Neural cell (in vitro differentiated cells): ENCODE measurements at regions not wholly inside any gene's neighbourhood (a gene's known extent, or its start where the extent isn't known, plus 50 kb on each side); places are given as distances from the start of the nearest gene placed in this dataset.

Source experiments
- H2AFZ ChIP-seq: fragments of 200-600, 300-800 bp; sonication (generic), shearing (Covaris generic); 2 replicates; pipeline ENCODE4 v1.6.0; 2014; ENCODE audit warnings: low read depth, mild to moderate bottlenecking, antibody characterized with exemption, low read length, moderate library complexity
- H3F3A ChIP-seq: fragments of 200-600 bp; shearing (Covaris generic); 2 replicates; pipeline ENCODE4 v1.6.1; 2016; ENCODE audit warnings: mild to moderate bottlenecking, moderate library complexity, mixed read lengths, antibody characterized with exemption, low read length; ENCODE audit not compliant: insufficient read depth, poor library complexity, severe bottlenecking
- H3K27ac ChIP-seq: fragments of 200-600, 300-800 bp; sonication (generic), shearing (Covaris generic); 2 replicates; pipeline ENCODE4 v1.5.1; 2014; ENCODE audit warnings: mild to moderate bottlenecking, low read length, moderate library complexity
- H3K27me3 ChIP-seq: fragments of 300-800, 200-600 bp; sonication (generic), shearing (Covaris generic); 2 replicates; pipeline ENCODE4 v1.6.0; 2014; ENCODE audit warnings: mild to moderate bottlenecking, low read depth, low read length, moderate library complexity; ENCODE audit not compliant: insufficient read depth
- H3K36me3 ChIP-seq: fragments of 300-800, 200-600 bp; sonication (generic), shearing (Covaris generic); 2 replicates; pipeline ENCODE4 v1.5.1; 2014; ENCODE audit warnings: mild to moderate bottlenecking, antibody characterized with exemption, low read length, moderate library complexity; ENCODE audit not compliant: insufficient read depth
- H3K4me2 ChIP-seq: fragments of 300-800, 200-600 bp; sonication (generic), shearing (Covaris generic); 2 replicates; pipeline ENCODE4 v1.6.0; 2014; ENCODE audit warnings: mild to moderate bottlenecking, low read length
- H3K4me3 ChIP-seq: fragments of 300-800, 200-600 bp; sonication (generic), shearing (Covaris generic); 2 replicates; pipeline ENCODE4 v1.5.1; 2014; ENCODE audit warnings: mild to moderate bottlenecking, low read length, moderate library complexity
- H3K79me2 ChIP-seq: fragments of 200-600 bp; shearing (Covaris generic); replicated peaks from 2 replicates; pipeline ENCODE4 v1.6.0; 2014; ENCODE audit warnings: mild to moderate bottlenecking, low read length, moderate library complexity; ENCODE audit not compliant: insufficient read depth
- H3K9ac ChIP-seq: fragments of 300-800, 200-600 bp; sonication (generic), shearing (Covaris generic); 2 replicates; pipeline ENCODE4 v1.6.1; 2016; ENCODE audit warnings: mild to moderate bottlenecking, low read length, mixed read lengths
- H3K9me2 ChIP-seq: fragments of 200-600 bp; shearing (Covaris generic); 2 replicates; pipeline ENCODE4 v1.6.1; 2016; ENCODE audit warnings: mild to moderate bottlenecking, low read length, mixed read lengths; ENCODE audit not compliant: insufficient read depth
- H3K9me3 ChIP-seq: fragments of 200-600, 300-800 bp; sonication (generic), shearing (Covaris generic); 2 replicates; pipeline ENCODE4 v1.6.1; 2016; ENCODE audit warnings: mild to moderate bottlenecking, mixed run types, low read length, moderate library complexity, mixed read lengths
- H4K20me1 ChIP-seq: fragments of 200-600 bp; shearing (Covaris generic); 2 replicates; pipeline ENCODE4 v1.6.1; 2016; ENCODE audit warnings: mild to moderate bottlenecking, mixed run types; ENCODE audit not compliant: insufficient read depth
- EP300 ChIP-seq: fragments of 450-650 bp; conservative IDR thresholded peaks from 2 replicates; pipeline ENCODE4 v1.6.1; 2014; ENCODE audit warnings: antibody characterized with exemption, mild to moderate bottlenecking, moderate library complexity; ENCODE audit not compliant: poor library complexity, severe bottlenecking
- EZH2 ChIP-seq: fragments of 200-600, 300-800 bp; shearing (Covaris generic), sonication (generic); IDR thresholded peaks from 2 replicates; pipeline ENCODE4 v1.6.1; 2014; ENCODE audit warnings: antibody characterized with exemption, low read length, borderline replicate concordance, mild to moderate bottlenecking; ENCODE audit not compliant: insufficient read depth, poor library complexity, severe bottlenecking
- MXI1 ChIP-seq: fragments of 450-650 bp; conservative IDR thresholded peaks from 2 replicates; pipeline ENCODE4 v1.6.1; 2014; ENCODE audit warnings: antibody characterized with exemption, mild to moderate bottlenecking; ENCODE audit not compliant: poor library complexity, severe bottlenecking
- POLR2AphosphoS5 ChIP-seq: IDR thresholded peaks from 2 replicates; pipeline ENCODE4 v1.6.1; 2012
- RAD21 ChIP-seq: fragments of 450-650 bp; conservative IDR thresholded peaks from 2 replicates; pipeline ENCODE4 v1.6.1; 2014; ENCODE audit warnings: antibody characterized with exemption, mild to moderate bottlenecking, moderate library complexity
- SMC3 ChIP-seq: fragments of 450-650 bp; conservative IDR thresholded peaks from 2 replicates; pipeline ENCODE4 v1.6.1; 2014; ENCODE audit warnings: antibody characterized with exemption, mild to moderate bottlenecking, moderate library complexity; ENCODE audit not compliant: poor library complexity
- TAF1 ChIP-seq: IDR thresholded peaks from 2 replicates; pipeline ENCODE4 v1.6.1; 2012; ENCODE audit warnings: low read depth
- TF ChIP-seq, protein P1 (sequence below): fragments of 450-650 bp; IDR thresholded peaks from 2 replicates; pipeline ENCODE4 v1.5.1; 2014; ENCODE audit warnings: antibody characterized with exemption, mild to moderate bottlenecking, moderate library complexity; ENCODE audit not compliant: poor library complexity, severe bottlenecking
- TF ChIP-seq, protein P2 (sequence below): IDR thresholded peaks from 2 replicates; pipeline ENCODE4 v1.6.1; 2012; ENCODE audit warnings: borderline replicate concordance

GRCh38 chr10:31120392-31120791 is 88.7 kb upstream of the ZNF438 start:
- H3K36me3 ChIP-seq: no peaks in the 10 kb centered on the region
- H3K9ac ChIP-seq: no peak overlapping the region
- H3K4me3 ChIP-seq: no peak overlapping the region
- no peaks in the 10 kb centered on the region for H4K20me1 ChIP-seq
- TF ChIP-seq EP300: no peak
- H3K27ac ChIP-seq: no peak overlapping the region
- no peak overlapping the region for H3K4me2 ChIP-seq
- H3K27me3 ChIP-seq: no peaks in the 10 kb centered on the region
- no peaks in the 10 kb centered on the region for H3K79me2 ChIP-seq
- no peaks in the 10 kb centered on the region for H3K9me3 ChIP-seq
- no peak overlapping the region for H2AFZ ChIP-seq
- H3F3A ChIP-seq: no peaks in the 10 kb centered on the region
- H3K9me2 ChIP-seq: no peaks in the 10 kb centered on the region

GRCh38 chr10:31120961-31121685 is 89.5 kb upstream of the ZNF438 start:
- no peaks in the 10 kb centered on the region for H3K27me3 ChIP-seq
- H3K4me2 ChIP-seq: no peak overlapping the region
- no peaks in the 10 kb centered on the region for H4K20me1 ChIP-seq
- TF ChIP-seq POLR2AphosphoS5 (no peak), RAD21 (no peak), EP300 (no peak), EZH2 (no peak), TAF1 (no peak), MXI1 (no peak), SMC3 (no peak)
- TF ChIP-seq, protein P1, sequence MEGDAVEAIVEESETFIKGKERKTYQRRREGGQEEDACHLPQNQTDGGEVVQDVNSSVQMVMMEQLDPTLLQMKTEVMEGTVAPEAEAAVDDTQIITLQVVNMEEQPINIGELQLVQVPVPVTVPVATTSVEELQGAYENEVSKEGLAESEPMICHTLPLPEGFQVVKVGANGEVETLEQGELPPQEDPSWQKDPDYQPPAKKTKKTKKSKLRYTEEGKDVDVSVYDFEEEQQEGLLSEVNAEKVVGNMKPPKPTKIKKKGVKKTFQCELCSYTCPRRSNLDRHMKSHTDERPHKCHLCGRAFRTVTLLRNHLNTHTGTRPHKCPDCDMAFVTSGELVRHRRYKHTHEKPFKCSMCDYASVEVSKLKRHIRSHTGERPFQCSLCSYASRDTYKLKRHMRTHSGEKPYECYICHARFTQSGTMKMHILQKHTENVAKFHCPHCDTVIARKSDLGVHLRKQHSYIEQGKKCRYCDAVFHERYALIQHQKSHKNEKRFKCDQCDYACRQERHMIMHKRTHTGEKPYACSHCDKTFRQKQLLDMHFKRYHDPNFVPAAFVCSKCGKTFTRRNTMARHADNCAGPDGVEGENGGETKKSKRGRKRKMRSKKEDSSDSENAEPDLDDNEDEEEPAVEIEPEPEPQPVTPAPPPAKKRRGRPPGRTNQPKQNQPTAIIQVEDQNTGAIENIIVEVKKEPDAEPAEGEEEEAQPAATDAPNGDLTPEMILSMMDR: no peak
- TF ChIP-seq, protein P2, sequence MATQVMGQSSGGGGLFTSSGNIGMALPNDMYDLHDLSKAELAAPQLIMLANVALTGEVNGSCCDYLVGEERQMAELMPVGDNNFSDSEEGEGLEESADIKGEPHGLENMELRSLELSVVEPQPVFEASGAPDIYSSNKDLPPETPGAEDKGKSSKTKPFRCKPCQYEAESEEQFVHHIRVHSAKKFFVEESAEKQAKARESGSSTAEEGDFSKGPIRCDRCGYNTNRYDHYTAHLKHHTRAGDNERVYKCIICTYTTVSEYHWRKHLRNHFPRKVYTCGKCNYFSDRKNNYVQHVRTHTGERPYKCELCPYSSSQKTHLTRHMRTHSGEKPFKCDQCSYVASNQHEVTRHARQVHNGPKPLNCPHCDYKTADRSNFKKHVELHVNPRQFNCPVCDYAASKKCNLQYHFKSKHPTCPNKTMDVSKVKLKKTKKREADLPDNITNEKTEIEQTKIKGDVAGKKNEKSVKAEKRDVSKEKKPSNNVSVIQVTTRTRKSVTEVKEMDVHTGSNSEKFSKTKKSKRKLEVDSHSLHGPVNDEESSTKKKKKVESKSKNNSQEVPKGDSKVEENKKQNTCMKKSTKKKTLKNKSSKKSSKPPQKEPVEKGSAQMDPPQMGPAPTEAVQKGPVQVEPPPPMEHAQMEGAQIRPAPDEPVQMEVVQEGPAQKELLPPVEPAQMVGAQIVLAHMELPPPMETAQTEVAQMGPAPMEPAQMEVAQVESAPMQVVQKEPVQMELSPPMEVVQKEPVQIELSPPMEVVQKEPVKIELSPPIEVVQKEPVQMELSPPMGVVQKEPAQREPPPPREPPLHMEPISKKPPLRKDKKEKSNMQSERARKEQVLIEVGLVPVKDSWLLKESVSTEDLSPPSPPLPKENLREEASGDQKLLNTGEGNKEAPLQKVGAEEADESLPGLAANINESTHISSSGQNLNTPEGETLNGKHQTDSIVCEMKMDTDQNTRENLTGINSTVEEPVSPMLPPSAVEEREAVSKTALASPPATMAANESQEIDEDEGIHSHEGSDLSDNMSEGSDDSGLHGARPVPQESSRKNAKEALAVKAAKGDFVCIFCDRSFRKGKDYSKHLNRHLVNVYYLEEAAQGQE: no peak
- no peaks in the 10 kb centered on the region for H3K36me3 ChIP-seq
- H3F3A ChIP-seq: no peaks in the 10 kb centered on the region
- no peaks in the 10 kb centered on the region for H3K9me2 ChIP-seq
- no peaks in the 10 kb centered on the region for H3K9me3 ChIP-seq
- H2AFZ ChIP-seq: no peak overlapping the region
- H3K79me2 ChIP-seq: no peaks in the 10 kb centered on the region
- no peak overlapping the region for H3K27ac ChIP-seq
- no peak overlapping the region for H3K4me3 ChIP-seq
- no peak overlapping the region for H3K9ac ChIP-seq
